ENCODE measurements at regions not wholly inside any gene's neighbourhood (a gene's known extent, or its start where the extent isn't known, plus 50 kb on each side); places are given as distances from the start of the nearest gene placed in this dataset.

- H3K4me1 ChIP-seq (ENCODE audit: control insufficient read depth, insufficient read depth, low read length): peaks cover 27% of the 10 kb centered on the region
- TF ChIP-seq FEZF1 (tag by site-specific recombination; IDR thresholded peaks at IDR 0.05) (0 out of 2 replicates have a peak, but pooled peaks have one; percentile 24), ZNF335 (tag by site-specific recombination; conservative IDR thresholded peaks at IDR 0.05) (no peak), SP7 (tag by site-specific recombination; IDR thresholded peaks at IDR 0.05) (peak; percentile 79), ZBTB17 (tag by site-specific recombination; IDR thresholded peaks at IDR 0.05) (no peak), PBX3 (CRISPR knock-in tag; IDR thresholded peaks at IDR 0.05) (no peak), ZNF629 (tag by site-specific recombination; IDR thresholded peaks at IDR 0.05) (0 out of 2 replicates have a peak, but pooled peaks have one; percentile 24)
These were observed 129.2 kb upstream of the ARHGAP5 start for GRCh38 chr14:31947680-31948595.

GRCh38 chr14:31949709-31950108 is 127.4 kb upstream of the ARHGAP5 start:
- Histone ChIP-seq H3K4me1 (ENCODE audit: control insufficient read depth, insufficient read depth, low read length) (peaks cover 21% of the 10 kb centered on the region), H3K36me3 (ENCODE audit: control insufficient read depth in 2 of 2, insufficient read depth in 1 of 2, low read length in 2 of 2) (no peaks in the 10 kb centered on the region), H3K9me3 (ENCODE audit: control insufficient read depth, insufficient read depth, low read depth, low read length) (no peaks in the 10 kb centered on the region), H3K27ac (ENCODE audit: extremely low read depth, low read depth, low read length) (no peak overlapping the region; the same call in 1 of the 2 replicates), H3K4me3 (ENCODE audit: low read depth, low read length) (no peak overlapping the region)
- POLR2A ChIA-PET: interaction anchor here (0.9 kb wide), 1 partner anchor 127 kb away, joined by 4 read pairs; the partner anchor contains the start of gene ARHGAP5
- TF ChIP-seq ZNF626 (tag by site-specific recombination; IDR thresholded peaks at IDR 0.05) (no peak), ZNF391 (tag by site-specific recombination; IDR thresholded peaks at IDR 0.05; ENCODE audit: borderline replicate concordance, low read depth) (no peak), ZNF704 (tag by site-specific recombination; IDR thresholded peaks at IDR 0.05) (no peak), KLF10 (tag by site-specific recombination; IDR thresholded peaks at IDR 0.05) (peak; percentile 81), ZFHX2 (tag by site-specific recombination; conservative IDR thresholded peaks at IDR 0.05) (no peak)
- CTCF ChIA-PET: interaction anchor here (1.3 kb wide), 1 partner anchor 15 kb away, joined by 3 read pairs; no protein-coding TSS in a partner anchor

More at GRCh38 chr14:31947680-31948595, 129.2 kb upstream of the ARHGAP5 start:
- no peak overlapping the region for H3K27ac ChIP-seq (ENCODE audit: extremely low read depth, low read depth, low read length)
- H3K36me3 ChIP-seq (ENCODE audit: control insufficient read depth in 2 of 2, insufficient read depth in 1 of 2, low read length in 2 of 2): no peaks in the 10 kb centered on the region
- H3K4me3 ChIP-seq (ENCODE audit: low read depth, low read length): no peak overlapping the region
- ChIA-PET CTCF (interaction anchor here (1.3 kb wide), 1 partner anchor 21 kb away, joined by 6 read pairs; no protein-coding TSS in a partner anchor), POLR2A (interaction anchor here (0.6 kb wide), 1 partner anchor 98 kb away, joined by 3 read pairs; no protein-coding TSS in a partner anchor)
- H3K9me3 ChIP-seq (ENCODE audit: control insufficient read depth, insufficient read depth, low read depth, low read length): no peaks in the 10 kb centered on the region

- H3K4me1 ChIP-seq (ENCODE audit: control insufficient read depth, insufficient read depth, low read length): peaks cover 20% of the 10 kb centered on the region
- H3K36me3 ChIP-seq (ENCODE audit: control insufficient read depth in 2 of 2, insufficient read depth in 1 of 2, low read length in 2 of 2): no peaks in the 10 kb centered on the region
- H3K4me3 ChIP-seq (ENCODE audit: low read depth, low read length): no peak overlapping the region
- H3K9me3 ChIP-seq (ENCODE audit: control insufficient read depth, insufficient read depth, low read depth, low read length): no peaks in the 10 kb centered on the region
- POLR2A ChIA-PET: interaction anchor here (0.9 kb wide), 1 partner anchor 126 kb away, joined by 4 read pairs; the partner anchor contains the start of gene ARHGAP5
- CTCF ChIA-PET: interaction anchor here (0.7 to 1.3 kb wide), 3 partner anchors 16 to 1043 kb away, joined by 3 read pairs; no protein-coding TSS in a partner anchor
- peak overlapping the region; percentile 60; the same call in 1 of the 2 replicates for H3K27ac ChIP-seq (ENCODE audit: extremely low read depth, low read depth, low read length)
- TF ChIP-seq ZNF621 (tag by site-specific recombination; IDR thresholded peaks at IDR 0.05) (no peak), ZNF544 (tag by site-specific recombination; IDR thresholded peaks at IDR 0.05) (no peak), ZNF645 (tag by site-specific recombination; IDR thresholded peaks at IDR 0.05) (no peak), ZBTB21 (tag by site-specific recombination; IDR thresholded peaks at IDR 0.05) (no peak), YY2 (tag by site-specific recombination; IDR thresholded peaks at IDR 0.05) (no peak), ZNF76 (tag by site-specific recombination; IDR thresholded peaks at IDR 0.05; ENCODE audit: borderline replicate concordance, low read depth) (no peak), ZBTB49 (tag by site-specific recombination; IDR thresholded peaks at IDR 0.05; ENCODE audit: low read depth) (no peak), SP7 (tag by site-specific recombination; IDR thresholded peaks at IDR 0.05) (no peak), ZBTB10 (tag by site-specific recombination; IDR thresholded peaks at IDR 0.05) (no peak), YY1 (tag by site-specific recombination; IDR thresholded peaks at IDR 0.05) (no peak), MZF1 (tag by site-specific recombination; IDR thresholded peaks at IDR 0.05; ENCODE audit: borderline replicate concordance) (no peak)
These were observed 126.8 kb upstream of the ARHGAP5 start for GRCh38 chr14:31950331-31950730.

Data from HEK293 (cell line).